Stimulated activated naive CD8-positive, alpha-beta T cell treated with anti-CD3 and anti-CD28 coated beads, Interleukin-15, Interleukin-2, amounts not matched to agents 100 ng/mL and 50 ng/mL, for 24 hours (primary cell): ENCODE measurements at regions not wholly inside any gene's neighbourhood (a gene's known extent, or its start where the extent isn't known, plus 50 kb on each side); places are given as distances from the start of the nearest gene placed in this dataset.

Experiments used
- H3K27ac Mint-ChIP-seq: one replicate; pipeline ENCODE4 v1.8.0; 2021; ENCODE audit warnings: mild to moderate bottlenecking, mixed read lengths
- H3K27me3 Mint-ChIP-seq: one replicate; pipeline ENCODE4 v1.8.0; 2021; ENCODE audit warnings: mixed read lengths
- H3K36me3 Mint-ChIP-seq: one replicate; pipeline ENCODE4 v1.8.0; 2021; ENCODE audit warnings: low read depth, mixed read lengths
- H3K4me1 Mint-ChIP-seq: one replicate; pipeline ENCODE4 v1.8.0; 2021; ENCODE audit warnings: low read depth, mixed read lengths
- H3K4me3 Mint-ChIP-seq: one replicate; pipeline ENCODE4 v1.8.0; 2021; ENCODE audit warnings: mild to moderate bottlenecking, mixed read lengths
- H3K9me3 Mint-ChIP-seq: one replicate; pipeline ENCODE4 v1.8.0; 2021; ENCODE audit warnings: mixed read lengths

- Mint-ChIP-seq H3K9me3 (peaks cover 7% of the 10 kb centered on the region), H3K4me3 (no peak overlapping the region), H3K27me3 (peaks cover 15% of the 10 kb centered on the region), H3K36me3 (no peaks in the 10 kb centered on the region), H3K4me1 (no peaks in the 10 kb centered on the region), H3K27ac (no peak overlapping the region)
Observed at GRCh38 chr5:66407765-66408164, 188.4 kb upstream of the MAST4 start.

DNA sequence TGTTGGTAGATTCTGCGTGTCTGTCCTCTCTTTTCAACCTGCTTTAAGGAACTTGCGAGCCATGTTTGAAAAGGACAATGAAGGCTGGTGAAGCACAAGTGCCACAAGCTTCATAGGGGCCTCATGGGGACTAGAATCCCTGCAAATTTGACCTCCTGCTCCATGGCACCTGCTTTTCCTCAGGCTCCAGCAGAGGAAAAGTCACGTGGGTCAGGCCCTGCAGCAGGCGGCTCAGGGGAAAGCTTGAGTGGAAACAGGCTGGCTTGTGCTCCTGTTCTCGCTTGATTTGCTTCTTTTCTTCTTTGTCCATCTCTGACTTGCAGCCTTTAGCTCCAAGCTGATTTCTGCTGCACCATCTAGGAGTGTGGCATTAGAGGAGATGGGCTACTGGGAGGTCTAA, 187.6 kb upstream of the MAST4 start:
- Mint-ChIP-seq H3K4me1 (no peaks in the 10 kb centered on the region), H3K4me3 (no peak overlapping the region), H3K27ac (no peak overlapping the region), H3K27me3 (peaks cover 14% of the 10 kb centered on the region), H3K9me3 (peaks cover 7% of the 10 kb centered on the region), H3K36me3 (no peaks in the 10 kb centered on the region)

DNA sequence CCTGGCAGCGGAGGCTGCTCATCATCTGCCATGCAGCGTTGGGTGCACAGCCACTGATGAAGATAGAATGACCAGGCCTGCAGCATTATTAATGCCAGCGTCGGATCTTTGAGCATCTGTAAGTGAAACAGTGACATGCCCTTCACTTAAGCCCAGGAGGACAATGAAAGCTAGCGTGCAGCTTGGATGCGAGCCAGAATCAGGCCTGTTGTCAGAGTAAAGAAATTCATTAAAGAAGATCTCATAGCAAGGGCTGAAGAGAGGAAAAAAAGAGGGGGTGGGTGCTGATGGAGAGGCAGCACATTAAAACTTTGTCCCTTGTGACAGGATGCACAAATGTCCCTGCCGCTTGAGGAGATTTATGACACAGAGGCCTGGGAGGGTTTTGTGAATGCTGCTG, 186.1 kb upstream of the MAST4 start:
- H3K4me3 Mint-ChIP-seq: no peak overlapping the region
- no peaks in the 10 kb centered on the region for H3K4me1 Mint-ChIP-seq
- H3K27me3 Mint-ChIP-seq: peaks cover 9% of the 10 kb centered on the region
- no peak overlapping the region for H3K27ac Mint-ChIP-seq
- no peaks in the 10 kb centered on the region for H3K36me3 Mint-ChIP-seq
- peaks cover 4% of the 10 kb centered on the region for H3K9me3 Mint-ChIP-seq

DNA sequence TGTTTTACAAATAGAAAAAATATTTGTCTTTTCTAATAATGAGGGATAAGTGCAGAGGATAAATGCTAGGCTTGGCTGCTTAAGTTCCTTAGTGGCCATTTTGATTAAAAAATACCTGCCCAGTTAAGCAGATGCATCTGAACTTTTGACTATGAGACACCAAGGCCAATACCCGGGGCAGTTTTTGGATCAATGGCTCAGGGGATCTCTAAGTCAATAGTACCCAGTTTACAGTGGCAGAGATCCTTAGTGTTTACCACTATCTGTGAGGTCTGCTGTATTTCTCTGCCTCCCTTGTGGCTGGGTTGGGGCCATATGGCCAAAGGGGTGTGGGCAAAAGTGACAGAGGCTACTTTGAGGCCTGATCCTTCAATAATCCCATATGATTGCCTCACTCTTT, 184.5 kb upstream of the MAST4 start:
- no peak overlapping the region for H3K4me3 Mint-ChIP-seq
- H3K4me1 Mint-ChIP-seq: no peaks in the 10 kb centered on the region
- H3K27me3 Mint-ChIP-seq: peaks cover 6% of the 10 kb centered on the region
- H3K27ac Mint-ChIP-seq: no peak overlapping the region
- no peaks in the 10 kb centered on the region for H3K36me3 Mint-ChIP-seq
- peaks cover 4% of the 10 kb centered on the region for H3K9me3 Mint-ChIP-seq

GRCh38 chr5:66413931-66414330, 182.3 kb upstream of the MAST4 start:
- Mint-ChIP-seq H3K27me3 (peaks cover under 1% of the 10 kb centered on the region), H3K4me3 (no peak overlapping the region), H3K9me3 (peaks cover 4% of the 10 kb centered on the region)

GRCh38 chr5:66415208-66415607, 181.0 kb upstream of the MAST4 start:
- Mint-ChIP-seq H3K4me1 (no peaks in the 10 kb centered on the region), H3K4me3 (no peak overlapping the region), H3K9me3 (no peaks in the 10 kb centered on the region), H3K27ac (no peak overlapping the region), H3K36me3 (no peaks in the 10 kb centered on the region), H3K27me3 (peaks cover 6% of the 10 kb centered on the region)

More at GRCh38 chr5:66413931-66414330, 182.3 kb upstream of the MAST4 start:
- Mint-ChIP-seq H3K27ac (no peak overlapping the region), H3K4me1 (no peaks in the 10 kb centered on the region), H3K36me3 (no peaks in the 10 kb centered on the region)

DNA sequence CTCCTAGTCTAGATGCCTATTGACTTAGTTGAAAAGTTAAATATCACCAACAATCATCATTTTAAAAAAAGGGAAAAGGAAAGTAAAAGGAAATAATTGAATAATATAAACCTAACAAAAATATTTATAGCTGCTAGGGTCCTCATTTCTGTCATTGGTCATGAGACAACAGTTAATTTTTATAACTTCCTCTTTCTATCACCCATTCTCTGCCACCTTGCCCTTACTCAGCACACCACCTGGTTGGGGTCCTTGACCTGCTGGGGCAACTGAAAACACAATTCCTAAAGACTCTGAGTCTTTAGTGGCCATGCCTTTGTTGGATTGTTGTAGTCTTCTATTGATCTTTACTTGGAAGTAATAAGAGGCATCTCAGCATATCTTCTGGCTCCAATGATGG, 179.5 kb upstream of the MAST4 start:
- no peaks in the 10 kb centered on the region for H3K36me3 Mint-ChIP-seq
- H3K9me3 Mint-ChIP-seq: no peaks in the 10 kb centered on the region
- no peaks in the 10 kb centered on the region for H3K4me1 Mint-ChIP-seq
- H3K4me3 Mint-ChIP-seq: no peak overlapping the region
- H3K27me3 Mint-ChIP-seq: peaks cover 6% of the 10 kb centered on the region
- H3K27ac Mint-ChIP-seq: no peak overlapping the region

DNA sequence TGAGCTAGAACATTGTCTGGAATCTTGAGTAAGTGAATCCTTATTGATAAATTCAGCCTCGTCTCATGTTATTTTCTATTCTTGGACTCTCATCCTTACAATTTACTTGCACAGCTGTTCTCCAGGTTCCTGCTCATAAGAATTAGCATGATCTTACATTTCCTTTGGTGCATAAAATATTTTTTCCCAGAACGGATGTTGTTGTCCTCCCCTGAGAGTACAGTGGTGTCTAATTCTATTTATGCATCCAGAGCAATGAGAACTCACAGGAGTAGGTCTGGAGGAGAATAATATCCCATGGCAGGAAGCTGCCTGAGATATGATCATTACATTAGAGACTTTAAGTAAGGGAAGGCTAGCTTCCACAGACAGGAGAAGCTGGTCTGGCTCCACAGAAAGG, 178.4 kb upstream of the MAST4 start:
- Mint-ChIP-seq H3K27me3 (peaks cover 6% of the 10 kb centered on the region), H3K9me3 (no peaks in the 10 kb centered on the region), H3K27ac (no peak overlapping the region), H3K4me1 (no peaks in the 10 kb centered on the region), H3K4me3 (no peak overlapping the region), H3K36me3 (no peaks in the 10 kb centered on the region)

DNA sequence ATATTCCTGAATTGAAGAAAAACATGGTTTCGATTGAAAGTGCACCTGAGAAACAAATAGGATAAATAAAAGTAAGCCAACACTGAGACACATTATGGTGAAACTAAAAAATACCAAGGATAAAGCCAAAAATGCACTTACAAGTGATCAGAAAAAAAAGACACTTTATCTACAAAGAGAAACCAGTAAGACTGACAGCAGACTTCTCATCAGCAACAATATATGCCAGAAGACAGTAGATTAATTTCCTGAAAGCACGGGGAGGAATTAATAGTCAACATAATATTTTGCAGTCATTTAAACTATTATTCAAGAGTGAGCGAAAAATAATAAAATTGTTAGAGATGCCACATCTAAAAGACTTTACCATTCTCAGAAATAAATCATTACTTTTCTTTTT, 172.7 kb upstream of the MAST4 start:
- Mint-ChIP-seq H3K4me3 (no peak overlapping the region), H3K27ac (no peak overlapping the region), H3K27me3 (peaks cover 7% of the 10 kb centered on the region), H3K9me3 (peaks cover 3% of the 10 kb centered on the region), H3K4me1 (no peaks in the 10 kb centered on the region), H3K36me3 (no peaks in the 10 kb centered on the region)

- no peaks in the 10 kb centered on the region for H3K4me1 Mint-ChIP-seq
- H3K4me3 Mint-ChIP-seq: no peak overlapping the region
- H3K27me3 Mint-ChIP-seq: peaks cover 9% of the 10 kb centered on the region
- H3K27ac Mint-ChIP-seq: no peak overlapping the region
- H3K9me3 Mint-ChIP-seq: peaks cover 3% of the 10 kb centered on the region
- no peaks in the 10 kb centered on the region for H3K36me3 Mint-ChIP-seq
Observed at GRCh38 chr5:66425842-66426241, 170.4 kb upstream of the MAST4 start.

- Mint-ChIP-seq H3K27ac (no peak overlapping the region), H3K36me3 (no peaks in the 10 kb centered on the region), H3K4me1 (no peaks in the 10 kb centered on the region), H3K9me3 (peaks cover 3% of the 10 kb centered on the region), H3K4me3 (no peak overlapping the region), H3K27me3 (peaks cover 9% of the 10 kb centered on the region)
Observed at GRCh38 chr5:66426259-66427138, 169.7 kb upstream of the MAST4 start.

- Mint-ChIP-seq H3K27me3 (peaks cover 9% of the 10 kb centered on the region), H3K4me3 (no peak overlapping the region), H3K36me3 (no peaks in the 10 kb centered on the region)
Observed at GRCh38 chr5:66427139-66427442, 169.1 kb upstream of the MAST4 start.

DNA sequence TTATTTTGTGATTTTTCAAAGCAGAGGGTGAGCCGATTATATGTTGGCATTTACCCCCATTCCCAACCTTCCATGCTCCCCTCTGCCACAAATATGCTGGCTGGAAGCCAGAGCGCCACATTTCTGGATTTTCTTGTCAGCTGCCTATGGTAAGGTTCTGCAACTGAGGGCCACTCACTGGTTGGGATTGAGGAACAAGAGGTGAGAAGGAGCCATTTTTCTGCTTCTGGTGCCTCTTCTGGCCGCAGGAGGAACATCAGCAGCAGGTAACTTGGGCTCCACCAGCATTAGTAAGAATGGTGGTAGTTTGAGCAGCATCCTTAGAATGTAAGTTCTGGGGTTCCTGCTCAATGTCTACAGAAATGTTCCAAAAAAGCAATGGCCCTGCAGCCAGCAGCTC, 159.5 kb upstream of the MAST4 start:
- Mint-ChIP-seq H3K36me3 (no peaks in the 10 kb centered on the region), H3K27ac (no peak overlapping the region), H3K9me3 (no peaks in the 10 kb centered on the region), H3K27me3 (no peaks in the 10 kb centered on the region), H3K4me1 (peaks cover 13% of the 10 kb centered on the region), H3K4me3 (no peak overlapping the region)

More at GRCh38 chr5:66427139-66427442, 169.1 kb upstream of the MAST4 start:
- Mint-ChIP-seq H3K9me3 (peaks cover 3% of the 10 kb centered on the region), H3K4me1 (no peaks in the 10 kb centered on the region), H3K27ac (no peak overlapping the region)

DNA sequence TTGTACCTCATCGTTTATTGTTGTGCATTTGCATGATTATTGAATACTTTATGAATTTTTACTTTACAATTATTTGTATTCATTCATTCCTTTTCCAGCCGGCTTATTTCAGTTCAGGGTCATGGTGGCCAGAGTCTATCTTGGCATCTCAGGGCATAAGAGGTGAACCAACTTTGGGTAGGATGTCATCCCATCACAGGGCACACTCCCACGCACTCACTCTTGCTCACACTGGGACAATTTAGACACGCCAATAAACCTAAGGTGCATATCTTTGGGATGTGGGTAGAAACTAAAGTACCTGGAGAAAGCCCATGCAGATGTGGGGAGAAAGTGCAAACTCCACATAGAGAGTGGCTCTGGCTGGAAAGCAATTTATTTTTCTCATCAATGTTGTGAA, 158.1 kb upstream of the MAST4 start:
- Mint-ChIP-seq H3K4me3 (no peak overlapping the region), H3K27me3 (no peaks in the 10 kb centered on the region), H3K9me3 (no peaks in the 10 kb centered on the region), H3K4me1 (peaks cover 13% of the 10 kb centered on the region), H3K27ac (no peak overlapping the region), H3K36me3 (no peaks in the 10 kb centered on the region)

DNA sequence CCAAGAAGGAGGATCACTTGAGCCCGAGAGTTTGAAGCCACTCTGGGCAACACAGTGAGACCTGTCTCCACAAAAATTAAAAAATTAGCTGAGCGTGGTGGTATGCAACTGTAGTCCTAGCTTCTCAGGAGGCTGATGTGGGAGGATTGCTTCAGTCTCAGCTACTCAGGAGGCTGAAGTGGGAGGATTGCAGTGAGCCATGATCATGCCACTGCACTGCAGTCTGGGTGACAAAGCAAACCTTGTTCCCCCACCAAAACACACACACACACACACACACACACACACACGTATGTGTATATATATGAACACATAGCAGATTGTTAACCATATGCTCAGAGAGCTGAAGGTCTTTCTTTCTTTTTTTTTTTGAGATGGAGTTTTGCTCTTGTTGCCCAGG, 157.5 kb upstream of the MAST4 start:
- H3K4me1 Mint-ChIP-seq: peaks cover 13% of the 10 kb centered on the region
- H3K27ac Mint-ChIP-seq: no peak overlapping the region
- no peak overlapping the region for H3K4me3 Mint-ChIP-seq
- no peaks in the 10 kb centered on the region for H3K9me3 Mint-ChIP-seq
- no peaks in the 10 kb centered on the region for H3K36me3 Mint-ChIP-seq
- H3K27me3 Mint-ChIP-seq: no peaks in the 10 kb centered on the region

DNA sequence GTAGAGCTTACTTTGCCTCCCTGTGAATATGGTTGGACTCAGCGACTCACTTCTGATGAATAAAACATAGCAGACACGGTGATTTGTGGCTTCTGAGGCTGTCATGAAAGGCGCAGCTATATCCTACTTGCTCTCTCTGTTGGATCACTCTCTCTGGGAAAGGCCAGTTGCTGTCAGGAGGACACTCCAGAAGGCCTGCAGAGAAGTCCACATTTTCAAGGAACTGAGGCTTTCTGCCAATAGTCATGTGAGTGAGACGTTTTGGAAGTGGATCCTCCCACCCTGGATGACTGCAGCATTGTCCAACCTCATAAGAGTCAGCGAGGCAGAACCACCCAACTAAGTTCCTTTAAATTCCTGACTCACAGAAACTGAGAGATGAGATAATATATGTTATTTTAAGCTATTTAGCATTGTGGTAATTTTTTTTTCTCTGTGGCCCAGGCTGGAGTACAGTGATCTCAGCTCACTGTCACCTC, 156.0 kb upstream of the MAST4 start:
- H3K4me1 Mint-ChIP-seq: peaks cover 13% of the 10 kb centered on the region
- no peaks in the 10 kb centered on the region for H3K36me3 Mint-ChIP-seq
- no peaks in the 10 kb centered on the region for H3K27me3 Mint-ChIP-seq
- H3K27ac Mint-ChIP-seq: peak overlapping the region; percentile 49
- H3K4me3 Mint-ChIP-seq: no peak overlapping the region
- H3K9me3 Mint-ChIP-seq: no peaks in the 10 kb centered on the region
